ENCODE measurements at regions not wholly inside any gene's neighbourhood (a gene's known extent, or its start where the extent isn't known, plus 50 kb on each side); places are given as distances from the start of the nearest gene placed in this dataset.
A peak's percentile ranks its signal among the peaks of the same experiment; 100 is the strongest.
"Not testable (repeated sequence)": the region's sequence is repeated elsewhere in the genome, so short reads cannot be mapped to it uniquely, and the experiment has no call there.

GRCh38 chr3:78079514-78079913 is 1039.6 kb downstream of the ROBO2 start:
- DNase-seq (ENCODE audit: low read depth) = no peak
- no peak for TF ChIP-seq CTCF (IDR thresholded peaks at IDR 0.05; ENCODE audit: insufficient read depth, low read depth, low read length, missing control alignments)
- no peak overlapping the region for H3K4me3 ChIP-seq (ENCODE audit: low read length)

DNA sequence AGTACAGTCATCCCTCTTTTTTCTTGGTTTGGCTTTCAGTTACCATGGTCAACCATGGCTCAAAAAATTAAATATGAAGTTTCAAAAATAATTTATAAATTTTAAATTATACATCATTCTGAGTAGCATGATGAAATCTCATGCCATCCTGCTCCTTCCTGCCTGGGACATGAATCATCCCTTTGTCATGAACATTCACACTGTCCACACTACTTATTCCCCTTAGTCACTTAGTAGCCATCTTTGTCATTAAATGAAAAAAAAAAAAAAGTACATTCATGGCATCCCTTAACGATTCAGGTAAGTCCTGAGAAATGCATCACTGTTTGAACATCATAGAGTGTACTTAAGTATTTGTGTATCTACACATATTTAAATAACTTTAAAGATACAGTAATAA is 1046.3 kb downstream of the ROBO2 start:
- peak; percentile 72 for DNase-seq (ENCODE audit: low read depth)
- no peak for TF ChIP-seq CTCF (IDR thresholded peaks at IDR 0.05; ENCODE audit: insufficient read depth, low read depth, low read length, missing control alignments)
- no peak overlapping the region for H3K4me3 ChIP-seq (ENCODE audit: low read length)

DNA sequence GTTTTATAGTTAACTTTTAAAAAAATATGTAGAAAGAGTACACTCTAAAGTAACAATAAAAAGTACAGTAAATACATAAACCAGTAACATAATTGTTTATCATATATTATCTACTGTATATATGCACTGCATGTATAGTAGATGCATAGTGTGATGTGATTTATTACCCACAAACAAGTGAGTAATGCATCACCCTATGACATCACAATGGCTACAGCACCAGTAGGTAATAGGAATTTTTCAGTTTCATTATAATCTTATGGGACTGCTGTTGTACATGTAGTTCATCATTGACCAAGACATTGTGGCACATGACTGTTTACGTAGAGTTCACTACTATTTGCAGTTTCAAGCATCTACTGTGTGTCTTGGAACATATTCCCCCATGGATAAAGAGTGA is 1047.2 kb downstream of the ROBO2 start:
- no peak for TF ChIP-seq CTCF (IDR thresholded peaks at IDR 0.05; ENCODE audit: insufficient read depth, low read depth, low read length, missing control alignments)
- DNase-seq (ENCODE audit: low read depth) = no peak
- H3K4me3 ChIP-seq (ENCODE audit: low read length) = no peak overlapping the region

- H3K4me3 ChIP-seq (ENCODE audit: low read length) = no peak overlapping the region
- DNase-seq (ENCODE audit: low read depth) = no peak
- TF ChIP-seq CTCF (IDR thresholded peaks at IDR 0.05; ENCODE audit: insufficient read depth, low read depth, low read length, missing control alignments) = no peak
These were observed 1048.1 kb downstream of the ROBO2 start for GRCh38 chr3:78088006-78088405.

DNA sequence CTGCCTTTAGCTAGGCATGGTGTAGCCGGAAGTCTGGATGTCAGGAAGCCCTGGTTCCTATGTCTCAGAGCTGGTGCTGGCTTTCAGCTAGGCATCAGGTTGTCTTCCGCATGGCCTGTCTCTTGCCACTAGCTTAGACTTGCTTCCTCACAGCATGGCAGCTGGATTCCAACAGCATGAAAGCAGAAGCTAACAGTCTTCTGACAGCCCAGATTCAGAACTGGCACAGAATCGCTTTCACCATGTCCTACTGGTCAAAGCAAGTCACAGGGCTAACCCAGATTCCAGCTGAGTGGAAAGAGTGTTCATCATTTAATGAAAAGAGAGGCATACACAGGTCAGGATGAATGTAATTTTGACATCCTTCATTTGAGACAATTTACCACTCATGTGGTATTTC is 1050.5 kb downstream of the ROBO2 start:
- no peak for TF ChIP-seq CTCF (IDR thresholded peaks at IDR 0.05; ENCODE audit: insufficient read depth, low read depth, low read length, missing control alignments)
- H3K4me3 ChIP-seq (ENCODE audit: low read length) = no peak overlapping the region
- DNase-seq (ENCODE audit: low read depth) = no peak

DNA sequence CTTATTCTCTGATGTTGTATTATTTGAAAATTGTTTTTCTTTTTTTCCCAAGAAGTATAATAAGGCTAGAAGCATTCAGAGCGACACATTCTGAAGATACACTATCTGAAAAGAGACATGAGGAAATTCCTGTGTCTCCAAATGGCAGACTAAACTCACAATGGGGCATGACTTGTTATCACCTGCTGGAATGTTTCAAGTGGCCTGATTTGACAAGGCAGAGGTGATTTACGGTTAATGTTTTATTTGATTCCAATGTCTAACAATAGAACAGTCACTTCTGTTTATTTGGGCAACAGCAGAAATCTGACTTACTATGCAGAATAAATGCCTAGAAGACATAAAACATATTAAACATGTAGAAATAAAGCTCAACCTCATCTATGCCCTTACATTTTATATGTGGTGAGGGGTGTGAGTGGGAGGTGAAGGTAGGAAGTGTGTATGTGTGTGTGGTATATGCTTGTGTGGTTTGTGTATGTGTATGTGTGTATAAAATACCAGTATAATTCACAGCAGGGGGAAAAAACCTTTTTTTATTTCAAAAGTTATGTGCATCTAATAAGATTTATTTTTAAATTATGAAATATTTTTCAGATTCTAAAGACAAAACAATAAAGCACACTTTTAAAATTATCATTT is 1051.7 kb downstream of the ROBO2 start:
- no peak overlapping the region for H3K4me3 ChIP-seq (ENCODE audit: low read length)
- DNase-seq (ENCODE audit: low read depth) = no peak
- TF ChIP-seq CTCF (IDR thresholded peaks at IDR 0.05; ENCODE audit: insufficient read depth, low read depth, low read length, missing control alignments) = no peak

- not testable (repeated sequence) for H3K4me3 ChIP-seq (ENCODE audit: low read length)
- DNase-seq (ENCODE audit: low read depth) = peak; percentile 8
These were observed 1052.7 kb downstream of the ROBO2 start for GRCh38 chr3:78092574-78092973.
